GM21360 (cell line): ENCODE measurements at regions not wholly inside any gene's neighbourhood (a gene's known extent, or its start where the extent isn't known, plus 50 kb on each side); places are given as distances from the start of the nearest gene placed in this dataset.
"Not testable (repeated sequence)": the region's sequence is repeated elsewhere in the genome, so short reads cannot be mapped to it uniquely, and the experiment has no call there.

Experiments used
- ATAC-seq: cut with Tn5 transposase; IDR thresholded peaks from one replicate; pipeline ENCODE4 v1.9.1; 2021; ENCODE audit warnings: mild to moderate bottlenecking, moderate library complexity; ENCODE audit not compliant: unreplicated experiment

DNA sequence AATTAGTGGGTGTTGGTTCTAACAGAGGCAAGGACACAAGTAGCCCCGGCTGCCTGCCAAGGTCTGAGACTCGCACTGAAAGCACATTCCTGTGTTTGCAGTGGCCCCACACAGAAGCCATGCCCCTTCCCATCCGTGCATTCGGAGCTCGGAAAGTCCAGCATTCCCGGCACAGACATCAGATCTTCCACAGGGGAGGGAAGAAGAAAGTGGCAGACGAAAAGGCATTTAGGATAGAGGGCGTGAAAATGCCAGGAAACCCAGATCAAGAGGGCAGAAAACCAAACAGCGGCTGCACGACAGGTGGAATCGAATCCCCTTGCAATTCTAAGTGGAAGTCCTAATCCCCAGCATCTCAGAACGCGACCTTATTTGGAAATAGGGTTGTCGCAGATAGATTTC, 105.5 kb upstream of the ASB18 start:
- no peak for ATAC-seq

DNA sequence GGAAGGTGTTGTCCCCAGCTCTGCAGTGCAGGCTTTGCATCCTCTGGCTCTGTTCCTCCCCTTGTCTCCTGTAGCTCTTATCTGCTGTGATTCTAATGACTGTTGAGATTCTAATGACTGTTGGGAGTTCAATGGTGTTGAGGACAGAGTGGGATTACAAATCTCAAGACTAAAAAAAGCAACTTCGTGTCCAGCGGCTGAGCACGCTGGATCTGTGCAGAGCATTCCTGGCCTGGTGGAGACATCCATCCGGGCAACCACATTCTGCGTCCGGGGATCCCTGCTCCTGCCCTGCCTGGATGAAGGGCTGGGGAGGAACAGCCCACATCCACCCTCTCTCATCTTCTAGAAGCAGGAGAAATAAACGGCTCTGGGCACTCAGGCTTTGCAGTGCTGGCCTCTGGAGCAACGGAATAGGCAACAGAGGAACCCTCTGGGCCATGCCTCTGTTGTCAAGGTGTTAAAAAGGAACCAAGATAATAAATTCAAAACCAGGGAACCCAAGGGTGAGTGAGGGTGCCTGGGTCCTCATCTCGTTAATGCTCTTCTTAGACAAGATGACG, 106.7 kb upstream of the ASB18 start:
- ATAC-seq: no peak

DNA sequence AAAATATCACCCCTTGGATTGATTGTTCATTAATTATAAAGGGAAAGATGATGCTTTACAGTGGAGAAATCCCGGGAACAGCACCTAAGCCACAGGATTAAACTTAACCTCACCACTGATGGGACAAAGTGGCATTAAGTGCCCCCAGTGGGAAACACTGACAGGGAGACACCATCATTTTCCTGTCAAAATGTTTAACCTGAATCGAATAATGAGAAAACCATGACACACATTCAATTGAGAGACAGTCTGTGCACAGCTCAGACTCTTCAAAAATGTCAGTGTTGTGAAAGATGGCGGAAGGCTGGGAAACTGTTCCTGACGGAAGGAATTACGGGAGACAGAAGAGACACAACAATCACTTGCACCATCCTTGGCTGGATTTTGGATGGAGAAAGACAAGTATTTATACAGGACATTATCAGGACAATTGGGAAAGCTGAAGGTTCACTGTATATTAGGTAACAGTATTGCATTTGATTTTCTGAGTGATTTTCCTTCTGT, 111.8 kb upstream of the ASB18 start:
- no peak for ATAC-seq

DNA sequence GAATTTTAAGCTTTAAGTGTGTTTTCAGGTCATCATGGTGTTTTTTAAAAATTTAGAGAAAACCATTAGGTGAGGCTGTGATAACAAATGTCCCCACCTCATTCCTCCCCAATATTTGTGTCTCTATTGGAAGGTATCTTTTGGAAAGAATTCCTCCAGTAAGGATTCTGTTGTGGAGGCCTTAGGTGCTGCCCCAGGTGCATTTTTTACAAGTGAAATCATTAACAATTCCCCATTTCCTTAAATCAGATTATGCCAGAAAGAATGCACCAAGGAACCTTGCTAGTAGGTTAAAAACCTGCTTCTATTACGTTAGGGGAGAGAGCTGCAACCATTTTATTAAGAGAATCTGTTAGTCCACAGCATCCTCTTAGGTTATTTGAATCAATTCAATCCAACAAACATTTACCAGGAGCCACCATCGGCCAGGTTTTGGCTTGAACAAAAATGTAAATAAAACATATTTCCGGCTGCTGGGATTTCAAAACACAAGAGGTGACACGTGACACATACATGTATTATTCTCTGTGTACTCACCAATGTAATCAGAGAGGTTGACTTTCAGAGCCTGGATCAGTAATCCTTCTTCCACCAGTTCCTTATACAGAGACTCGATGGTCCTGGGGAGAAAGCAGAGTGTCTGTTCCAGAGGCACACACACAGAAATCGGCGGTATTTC, 112.5 kb upstream of the ASB18 start:
- ATAC-seq: no peak

DNA sequence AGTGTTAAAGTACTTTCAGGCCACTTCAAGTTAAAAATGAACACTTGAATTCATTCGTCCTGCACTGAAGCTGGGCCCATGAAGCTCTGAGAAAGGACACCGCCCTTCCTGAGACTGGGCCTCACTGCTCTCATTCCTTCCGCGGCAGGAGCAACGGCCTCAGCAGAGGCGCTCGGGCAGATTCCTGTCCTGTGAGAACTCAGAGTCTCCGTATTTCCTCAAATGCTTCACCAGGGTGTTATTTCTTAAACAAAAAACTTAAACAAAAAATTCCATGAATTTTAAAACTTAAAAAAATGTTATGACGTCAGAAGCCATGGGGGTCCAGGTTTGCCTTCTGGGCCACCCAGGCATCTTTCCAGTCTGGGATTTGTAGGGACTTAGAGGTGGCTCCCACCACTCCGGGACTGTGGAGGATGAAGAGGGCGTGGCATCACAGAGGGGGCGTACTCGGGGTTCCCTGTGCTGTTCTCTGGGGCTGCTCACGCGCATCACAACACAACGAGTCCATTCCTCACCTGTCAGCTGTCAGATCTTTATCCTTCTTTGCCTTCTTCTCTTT, 115.9 kb upstream of the ASB18 start:
- ATAC-seq: no peak

DNA sequence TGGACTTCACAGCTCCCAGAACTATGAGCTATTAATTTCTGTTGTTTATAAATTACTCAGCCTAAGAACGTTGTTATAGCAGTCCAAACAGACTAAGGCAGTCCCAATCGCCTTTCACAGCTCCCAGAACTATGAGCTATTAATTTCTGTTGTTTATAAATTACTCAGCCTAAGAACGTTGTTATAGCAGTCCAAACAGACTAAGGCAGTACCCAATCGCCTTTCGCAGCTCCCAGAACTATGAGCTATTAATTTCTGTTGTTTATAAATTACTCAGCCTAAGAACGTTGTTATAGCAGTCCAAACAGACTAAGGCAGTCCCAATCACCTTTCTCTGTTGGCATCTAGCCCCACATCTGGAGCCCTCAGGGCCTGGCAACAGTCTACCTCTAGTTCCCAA, 117.0 kb upstream of the ASB18 start:
- not testable (repeated sequence) for ATAC-seq

DNA sequence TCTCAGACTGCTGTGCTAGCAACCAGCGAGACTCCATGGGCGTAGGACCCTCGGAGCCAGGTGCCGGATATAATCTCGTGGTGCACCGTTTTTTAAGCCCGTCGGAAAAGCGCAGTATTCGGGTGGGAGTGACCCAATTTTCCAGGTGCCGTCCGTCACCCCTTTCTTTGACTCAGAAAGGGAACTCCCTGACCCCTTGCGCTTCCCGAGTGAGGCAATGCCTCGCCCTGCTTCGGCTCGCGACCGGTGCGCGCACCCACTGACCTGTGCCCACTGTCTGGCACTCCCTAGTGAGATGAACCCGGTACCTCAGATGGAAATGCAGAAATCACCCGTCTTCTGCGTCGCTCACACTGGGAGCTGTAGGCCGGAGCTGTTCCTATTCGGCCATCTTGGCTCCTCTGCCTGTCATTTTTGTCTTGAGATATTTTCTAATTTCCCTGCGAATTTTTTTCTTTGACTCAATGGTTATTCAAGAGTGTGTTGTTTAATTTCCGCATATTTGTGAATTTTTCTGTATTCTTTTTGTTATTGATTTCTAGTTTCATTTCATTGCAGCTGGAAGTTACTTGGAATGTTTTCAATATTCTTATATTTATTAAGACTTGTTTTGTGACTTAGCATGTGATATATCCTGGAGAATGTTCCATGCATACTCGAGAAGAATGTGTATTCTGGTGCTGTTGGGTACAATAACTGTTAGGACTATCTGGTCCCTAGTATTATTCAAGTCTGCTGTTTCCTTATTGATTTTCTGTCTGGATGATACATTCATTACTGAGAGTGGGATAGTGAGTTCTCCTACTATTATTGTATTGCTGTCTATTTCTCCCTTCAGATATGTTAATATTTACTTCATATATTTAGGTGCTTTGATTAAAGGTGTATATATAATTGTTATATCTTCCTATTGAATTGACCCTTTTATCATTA, 125.3 kb upstream of the ASB18 start:
- ATAC-seq: not testable (repeated sequence)

DNA sequence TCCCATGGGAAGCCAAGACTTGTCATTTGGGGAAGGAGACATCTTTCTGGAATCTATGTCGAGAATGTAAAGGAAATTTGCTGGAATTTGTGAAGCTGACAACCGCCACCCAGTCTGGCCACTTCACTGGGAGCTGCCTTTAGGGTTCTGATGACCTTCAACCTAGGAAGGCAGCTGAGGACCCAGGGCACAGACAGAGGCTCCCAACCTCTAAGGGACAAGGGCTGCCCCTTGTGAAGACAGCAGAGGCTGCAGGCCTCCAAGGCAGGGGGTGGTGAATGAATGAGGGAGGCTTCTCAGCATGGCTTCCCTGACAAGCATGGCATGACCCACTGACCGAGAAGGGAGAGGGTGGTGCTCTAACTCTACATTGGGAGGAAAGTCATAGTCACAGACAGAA, 128.9 kb upstream of the ASB18 start:
- ATAC-seq: no peak

DNA sequence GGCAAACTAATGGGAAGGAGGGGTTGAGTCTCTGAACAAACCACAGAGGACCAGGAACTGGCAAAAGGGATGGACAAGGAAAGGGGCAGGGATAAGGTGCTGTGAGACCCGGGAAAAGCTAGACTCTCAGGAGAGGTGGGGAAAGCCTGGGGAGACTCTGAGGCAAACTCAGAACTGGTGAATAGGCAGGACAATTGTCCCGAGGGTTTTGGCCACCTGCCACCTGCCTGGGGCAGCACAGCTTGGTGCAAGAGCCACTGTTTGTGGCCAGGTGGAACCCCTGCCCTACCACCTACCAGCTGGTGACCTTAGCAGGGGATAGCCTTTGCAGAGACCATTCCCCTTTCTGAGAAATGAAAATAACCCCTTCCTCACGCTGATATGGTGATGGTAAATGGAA, 129.4 kb upstream of the ASB18 start:
- ATAC-seq: no peak

DNA sequence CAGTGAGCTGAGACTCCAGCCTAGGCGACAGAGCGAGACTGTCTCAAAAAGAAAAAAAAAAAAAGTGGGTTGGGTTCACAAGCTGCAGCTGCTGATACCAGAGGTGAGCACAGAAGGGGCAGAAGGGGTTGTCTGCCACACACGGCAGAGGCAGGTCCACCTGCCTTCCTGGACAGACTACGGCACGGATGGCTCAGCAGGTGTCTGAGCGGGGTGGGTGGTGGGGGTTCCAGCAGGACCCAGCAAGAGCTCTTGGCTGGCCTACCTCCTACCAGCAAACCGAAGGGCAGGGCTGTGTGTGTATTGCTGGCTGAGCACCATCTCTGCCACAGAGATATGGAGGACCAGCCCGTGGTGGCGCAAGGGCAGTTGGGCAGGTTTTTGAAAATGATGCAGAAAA, 130.4 kb upstream of the ASB18 start:
- ATAC-seq: no peak

DNA sequence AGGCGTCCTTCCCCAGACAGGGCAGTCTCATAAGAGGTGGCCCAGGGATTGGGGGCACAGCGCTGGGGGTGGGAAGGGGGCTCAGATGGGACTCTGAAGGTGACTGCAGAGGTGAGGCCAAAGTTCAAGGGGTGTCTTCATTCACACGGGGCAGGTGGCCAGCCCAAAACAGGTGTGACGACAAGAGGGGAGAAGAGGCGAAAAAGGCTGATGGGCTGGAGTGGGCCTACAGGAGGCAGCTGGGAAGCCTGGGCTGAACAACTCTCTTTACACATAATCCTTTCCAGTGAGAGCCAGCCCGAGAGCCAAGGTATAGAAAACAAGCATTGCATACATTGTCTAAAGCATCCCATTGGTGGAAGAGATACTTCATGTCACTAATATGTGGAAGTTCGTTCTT, 130.9 kb upstream of the ASB18 start:
- ATAC-seq: no peak

DNA sequence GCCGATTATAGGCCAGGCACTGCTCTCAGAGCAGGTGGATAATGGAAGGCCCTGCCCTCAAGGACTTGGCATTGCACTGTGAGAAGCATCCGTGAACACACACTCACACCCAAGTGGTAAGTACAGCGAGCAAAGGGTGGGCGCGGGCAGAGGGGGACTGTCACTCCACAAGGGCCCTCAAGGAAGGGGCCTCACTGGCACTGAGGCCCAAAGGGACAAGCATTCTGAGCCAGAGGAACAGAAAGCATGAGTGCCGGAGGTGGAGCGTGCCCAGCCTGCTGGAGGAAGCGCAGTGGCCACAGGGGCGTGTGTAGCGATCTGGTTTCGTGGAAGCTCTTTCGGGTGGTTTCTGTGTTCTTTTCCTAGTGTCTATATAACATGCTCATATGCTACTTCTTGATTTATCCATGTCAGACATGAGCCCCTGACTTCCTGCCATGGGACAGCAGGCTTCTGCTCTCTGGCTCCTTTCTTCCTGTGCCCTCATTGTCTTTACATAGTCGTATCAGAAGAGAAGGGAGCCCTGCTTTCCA, 132.7 kb upstream of the ASB18 start:
- ATAC-seq: no peak

DNA sequence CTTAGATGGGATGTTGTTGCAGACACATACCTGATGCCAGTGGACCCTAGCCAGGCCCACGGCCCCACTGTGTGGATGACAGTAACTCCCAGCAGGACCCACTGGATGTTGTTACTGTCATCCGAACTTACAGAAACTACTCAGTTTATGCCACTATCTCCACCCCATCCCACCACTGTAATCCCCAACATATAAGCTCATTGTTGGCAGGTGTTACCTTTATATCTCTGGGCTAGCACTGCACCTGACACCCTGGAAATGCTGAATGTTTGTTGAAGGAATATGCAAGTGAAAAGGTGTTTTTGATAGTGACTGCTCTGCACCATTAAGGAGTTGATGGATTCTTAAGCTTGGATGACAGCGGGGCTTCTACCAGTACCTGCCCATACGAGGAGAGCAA, 133.5 kb upstream of the ASB18 start:
- ATAC-seq: no peak

DNA sequence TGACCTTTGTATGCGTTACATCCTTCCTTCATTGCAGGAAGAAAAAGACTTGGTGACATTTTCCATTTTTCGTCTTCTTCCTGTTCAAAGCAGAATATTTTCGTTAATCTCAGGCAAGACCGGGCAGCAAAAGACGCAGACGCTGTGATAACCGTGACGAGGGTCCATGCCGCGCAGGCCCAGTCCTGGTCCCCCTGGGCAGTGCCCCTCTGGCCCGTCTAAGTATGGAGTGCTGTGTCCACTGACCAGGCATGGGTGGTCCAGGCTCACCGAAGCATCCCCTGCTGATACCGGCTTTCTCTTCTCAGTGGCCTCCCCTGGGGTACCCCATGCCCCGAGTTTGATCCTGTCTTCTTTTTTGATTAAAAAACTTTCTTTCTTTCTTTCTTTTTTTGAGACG, 135.2 kb upstream of the ASB18 start:
- ATAC-seq: no peak

DNA sequence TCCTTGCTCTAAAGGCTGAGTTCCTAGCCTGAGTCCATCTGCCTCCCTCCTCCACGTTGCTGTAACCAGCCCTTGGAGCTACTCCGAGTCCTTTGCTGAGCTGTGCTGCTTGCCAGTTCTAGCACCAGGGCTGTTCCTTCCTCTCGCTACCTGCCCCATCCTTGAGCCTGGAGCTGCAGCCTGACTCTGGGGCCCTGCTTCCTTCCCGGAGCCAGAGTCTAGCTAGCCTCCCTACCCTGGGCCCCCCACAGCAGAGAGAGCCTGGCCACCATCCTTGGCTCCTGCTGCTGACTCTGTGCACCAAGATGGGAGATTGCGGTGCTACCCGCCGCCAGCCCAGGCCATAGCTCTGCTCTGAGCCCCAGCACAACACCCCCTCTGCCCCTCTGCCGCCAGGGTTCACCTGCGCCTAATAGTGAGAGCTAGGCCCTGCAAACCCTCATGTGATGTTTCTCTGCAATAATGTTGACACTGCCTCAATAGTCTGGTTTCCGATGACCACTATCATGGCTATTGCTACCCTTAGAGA, 135.9 kb upstream of the ASB18 start:
- ATAC-seq: no peak

DNA sequence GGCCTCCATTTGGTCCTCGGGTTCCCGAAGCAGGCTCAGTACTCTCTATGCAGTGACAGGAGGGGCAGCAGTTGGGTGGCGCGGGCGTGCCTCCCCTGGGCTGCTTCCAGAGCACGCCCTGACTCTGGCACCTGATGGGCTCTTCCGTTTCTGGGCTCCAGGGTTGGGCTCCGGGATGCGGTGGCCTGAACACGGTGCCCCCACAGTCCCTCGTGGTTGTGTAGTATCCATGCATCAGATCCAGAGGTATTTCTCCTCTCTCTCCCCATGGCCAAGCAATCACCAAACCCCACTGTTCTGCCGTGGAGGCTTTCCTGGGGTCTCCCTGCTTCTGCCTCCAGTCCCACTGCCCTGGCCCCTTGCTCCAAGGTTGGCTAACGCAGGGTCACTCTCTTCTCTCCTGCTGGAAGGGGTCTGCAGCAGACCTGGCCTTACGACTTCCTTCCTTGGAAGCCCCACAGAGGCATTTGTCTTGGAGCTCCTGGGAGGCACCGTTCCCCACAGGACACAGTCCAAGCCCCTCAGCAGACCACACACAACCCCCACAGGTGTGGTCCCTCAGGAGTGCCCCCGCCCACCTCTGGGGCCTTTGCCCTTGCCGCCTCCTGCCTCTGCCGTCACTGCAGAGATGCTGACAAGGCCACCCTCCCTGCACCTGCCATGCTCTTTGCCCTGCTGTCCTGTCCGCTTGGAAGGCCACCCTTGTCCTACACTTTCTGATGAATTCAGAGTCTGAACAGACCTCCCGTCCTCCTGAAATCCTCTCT, 136.6 kb upstream of the ASB18 start:
- ATAC-seq: no peak

DNA sequence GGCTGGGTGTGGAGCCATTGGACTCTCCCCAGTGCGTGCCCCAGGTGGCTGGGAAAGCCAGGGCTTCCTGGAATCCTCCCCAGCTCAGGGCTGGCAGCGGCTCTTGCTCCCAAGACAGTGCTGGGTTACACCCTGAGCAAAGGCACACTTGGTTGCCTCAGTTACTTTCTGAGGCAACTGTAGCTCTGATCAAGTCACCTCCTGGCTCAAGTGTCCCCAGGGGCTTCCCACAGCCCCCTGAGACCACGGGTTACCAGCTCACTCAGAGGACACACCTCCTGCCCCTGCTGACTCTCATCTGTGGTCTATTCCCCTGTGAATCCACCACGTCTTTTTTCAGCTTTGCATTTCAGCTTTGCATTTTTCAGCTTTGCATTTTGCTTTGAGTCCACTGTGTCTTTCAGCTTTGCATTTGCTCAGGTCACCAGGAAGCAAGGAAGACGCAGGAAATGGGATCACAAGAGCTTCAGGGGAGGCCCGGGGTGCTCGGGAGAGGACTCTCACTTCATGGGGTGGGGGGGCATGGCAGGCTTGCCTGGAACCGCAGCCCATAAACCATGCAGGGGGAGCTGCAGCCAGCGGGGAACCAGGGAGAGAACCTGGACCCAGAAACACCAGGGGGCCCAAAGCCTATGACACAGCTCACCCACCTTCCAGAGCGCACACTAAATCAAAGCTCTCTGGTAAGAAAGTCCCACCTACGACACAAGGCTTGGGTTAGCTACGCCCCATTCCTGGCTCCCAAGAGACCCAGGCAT, 138.0 kb upstream of the ASB18 start:
- ATAC-seq: no peak

DNA sequence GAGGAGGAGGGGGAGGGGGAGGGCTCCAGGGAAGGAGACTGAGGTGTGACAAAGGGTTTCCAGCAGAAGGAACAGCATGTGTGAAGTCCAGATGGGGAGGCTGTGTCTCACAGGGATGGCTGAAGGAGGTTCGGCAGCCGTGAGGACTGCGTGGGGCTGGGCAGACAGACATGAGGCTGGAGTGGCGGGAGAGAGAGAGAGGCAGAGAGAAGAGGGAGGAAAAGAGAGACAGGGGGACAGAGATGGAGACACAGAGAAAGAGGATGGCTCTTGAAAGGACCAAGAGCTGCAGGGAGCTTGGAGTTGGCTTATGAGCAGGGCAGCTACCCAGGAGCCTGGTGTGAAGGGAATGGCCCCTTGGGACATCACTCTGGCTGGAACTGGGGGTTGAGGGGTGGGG, 138.9 kb upstream of the ASB18 start:
- no peak for ATAC-seq

DNA sequence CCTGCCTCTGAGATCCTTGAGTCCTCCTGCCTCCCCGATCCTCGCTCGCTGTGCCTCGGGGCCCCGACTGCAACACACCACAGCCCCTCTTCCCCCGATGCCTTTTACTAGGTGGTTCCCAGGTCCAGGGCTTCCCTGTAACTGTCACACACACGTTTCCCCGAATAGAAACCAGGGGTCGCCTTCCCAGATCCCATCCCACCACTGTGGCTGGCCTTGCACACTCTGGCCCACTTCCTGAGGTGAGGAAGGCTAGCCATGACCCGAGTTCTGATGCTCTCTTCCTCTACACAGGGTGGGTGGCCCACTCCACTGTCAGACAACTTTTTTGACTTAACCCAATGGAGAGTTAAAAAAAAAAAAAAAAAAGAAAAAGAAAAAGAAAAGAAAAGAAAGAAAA, 139.6 kb upstream of the ASB18 start:
- no peak for ATAC-seq

DNA sequence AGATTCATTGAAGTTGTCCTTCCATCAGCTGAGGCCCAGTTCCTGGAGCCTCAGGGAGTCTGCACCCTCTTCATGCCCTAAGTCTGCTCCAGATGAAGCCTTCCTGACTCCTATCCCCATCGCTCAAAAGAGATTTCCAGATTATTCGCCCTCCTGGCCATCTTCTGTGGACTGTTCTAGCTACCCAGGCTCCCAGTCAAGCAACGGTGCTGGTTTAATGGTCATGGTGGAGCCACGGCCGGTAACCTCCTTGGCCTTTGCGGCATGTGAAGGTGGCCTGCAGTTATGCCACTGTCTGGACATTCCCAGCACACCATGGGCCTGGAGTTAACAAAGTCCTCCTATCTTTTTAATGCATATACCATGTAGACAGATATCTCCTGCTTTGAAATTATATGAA, 140.1 kb upstream of the ASB18 start:
- ATAC-seq: no peak
